ENCODE measurements at regions not wholly inside any gene's neighbourhood (a gene's known extent, or its start where the extent isn't known, plus 50 kb on each side); places are given as distances from the start of the nearest gene placed in this dataset.

DNA sequence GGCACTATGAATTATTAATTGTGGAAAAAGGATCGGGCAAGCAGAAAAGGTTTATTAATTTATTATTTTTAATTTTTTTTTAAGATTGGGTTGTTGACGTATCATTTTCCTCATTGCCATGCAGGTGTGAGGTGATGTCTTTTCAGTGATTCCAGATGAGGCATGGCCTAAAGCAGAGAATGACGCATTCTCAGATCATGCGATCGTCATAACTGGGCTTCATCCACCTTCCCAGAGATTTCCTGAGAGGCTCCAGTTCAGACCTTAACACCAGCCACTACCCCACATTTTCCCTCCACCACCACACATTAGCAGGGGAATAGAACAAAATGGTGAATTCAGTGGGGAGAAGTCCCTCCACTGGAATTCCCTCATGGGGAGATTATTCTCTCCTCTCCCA lies 518.4 kb upstream of the SPHKAP start:
- TF ChIP-seq, protein P1, sequence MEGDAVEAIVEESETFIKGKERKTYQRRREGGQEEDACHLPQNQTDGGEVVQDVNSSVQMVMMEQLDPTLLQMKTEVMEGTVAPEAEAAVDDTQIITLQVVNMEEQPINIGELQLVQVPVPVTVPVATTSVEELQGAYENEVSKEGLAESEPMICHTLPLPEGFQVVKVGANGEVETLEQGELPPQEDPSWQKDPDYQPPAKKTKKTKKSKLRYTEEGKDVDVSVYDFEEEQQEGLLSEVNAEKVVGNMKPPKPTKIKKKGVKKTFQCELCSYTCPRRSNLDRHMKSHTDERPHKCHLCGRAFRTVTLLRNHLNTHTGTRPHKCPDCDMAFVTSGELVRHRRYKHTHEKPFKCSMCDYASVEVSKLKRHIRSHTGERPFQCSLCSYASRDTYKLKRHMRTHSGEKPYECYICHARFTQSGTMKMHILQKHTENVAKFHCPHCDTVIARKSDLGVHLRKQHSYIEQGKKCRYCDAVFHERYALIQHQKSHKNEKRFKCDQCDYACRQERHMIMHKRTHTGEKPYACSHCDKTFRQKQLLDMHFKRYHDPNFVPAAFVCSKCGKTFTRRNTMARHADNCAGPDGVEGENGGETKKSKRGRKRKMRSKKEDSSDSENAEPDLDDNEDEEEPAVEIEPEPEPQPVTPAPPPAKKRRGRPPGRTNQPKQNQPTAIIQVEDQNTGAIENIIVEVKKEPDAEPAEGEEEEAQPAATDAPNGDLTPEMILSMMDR (conservative IDR thresholded peaks at IDR 0.05; ENCODE audit: low read length): no peak
- TF ChIP-seq EZH2phosphoT487 (IDR thresholded peaks at IDR 0.05; ENCODE audit: borderline replicate concordance): no peak

Data from Loucy (cell line).